DMS79 (cell line): ENCODE measurements at regions not wholly inside any gene's neighbourhood (a gene's known extent, or its start where the extent isn't known, plus 50 kb on each side); places are given as distances from the start of the nearest gene placed in this dataset.
A peak's percentile ranks its signal among the peaks of the same experiment; 100 is the strongest.

Source experiments
- DNase-seq: peaks from one replicate; lab custom pipeline; 2025; lab: John Stamatoyannopoulos, UW

- no peak for DNase-seq
Measured at GRCh38 chr20:7505835-7506221, 434.4 kb downstream of the HAO1 start.

- no peak for DNase-seq
Measured at GRCh38 chr20:7516621-7517111, 423.6 kb downstream of the HAO1 start.

- no peak for DNase-seq
Measured at GRCh38 chr20:7520361-7520760, 419.9 kb downstream of the HAO1 start.

DNA sequence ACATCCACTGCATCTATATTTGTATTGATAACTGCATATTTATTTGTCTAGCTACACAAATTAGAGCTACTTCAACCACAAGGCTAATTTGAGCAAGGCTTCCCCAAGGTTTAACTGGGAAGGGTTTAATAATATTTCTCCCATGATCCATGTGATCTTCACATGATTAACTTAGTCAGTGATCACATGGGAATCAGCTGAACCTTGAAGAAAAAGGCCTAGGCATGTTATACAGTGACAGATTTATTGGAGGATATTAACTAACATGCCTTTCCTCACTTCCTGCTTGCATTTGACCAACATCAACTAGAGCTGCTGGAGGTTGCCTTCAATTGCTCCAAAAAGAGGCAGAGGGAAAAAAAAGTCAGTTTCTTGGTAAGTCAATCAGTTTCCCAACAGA is 417.0 kb downstream of the HAO1 start:
- no peak for DNase-seq

DNA sequence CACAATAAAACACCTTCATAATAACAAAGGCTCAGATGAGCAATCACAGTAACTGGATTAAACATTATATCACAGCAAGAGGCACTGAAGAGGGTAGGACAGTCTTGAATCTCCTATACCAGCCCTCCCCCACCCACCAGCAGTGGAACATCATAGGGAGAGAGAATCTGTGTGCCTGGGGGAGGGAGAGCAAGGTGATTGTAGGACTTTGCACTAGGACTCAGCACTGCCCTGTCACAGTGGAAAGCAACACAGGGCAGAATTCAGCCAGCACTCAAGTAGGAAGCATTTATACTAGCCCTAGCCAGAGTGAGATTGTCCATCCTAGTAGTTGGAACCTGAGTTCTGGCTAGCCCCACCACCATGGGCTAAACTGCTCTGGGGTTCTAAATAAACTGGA is 400.2 kb downstream of the HAO1 start:
- DNase-seq = no peak

DNA sequence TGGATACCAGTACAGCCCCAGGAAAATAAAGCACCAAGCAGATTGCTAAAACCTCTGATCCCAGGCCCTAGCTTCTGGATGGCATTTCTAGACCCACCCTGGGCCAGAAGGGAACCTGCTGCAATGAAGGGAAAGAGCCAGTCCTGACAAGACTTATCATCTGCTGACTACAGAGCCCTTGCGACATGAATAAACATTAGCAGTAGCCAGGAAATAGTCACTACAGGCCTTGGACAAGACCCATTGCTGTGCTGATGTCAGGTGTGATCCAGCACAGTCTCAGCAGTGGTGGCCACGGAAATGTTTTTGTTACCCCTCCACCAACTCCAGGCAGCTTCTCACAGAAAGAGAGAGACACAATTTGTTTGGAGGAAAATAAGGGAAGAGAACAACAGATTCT is 399.3 kb downstream of the HAO1 start:
- no peak for DNase-seq

DNA sequence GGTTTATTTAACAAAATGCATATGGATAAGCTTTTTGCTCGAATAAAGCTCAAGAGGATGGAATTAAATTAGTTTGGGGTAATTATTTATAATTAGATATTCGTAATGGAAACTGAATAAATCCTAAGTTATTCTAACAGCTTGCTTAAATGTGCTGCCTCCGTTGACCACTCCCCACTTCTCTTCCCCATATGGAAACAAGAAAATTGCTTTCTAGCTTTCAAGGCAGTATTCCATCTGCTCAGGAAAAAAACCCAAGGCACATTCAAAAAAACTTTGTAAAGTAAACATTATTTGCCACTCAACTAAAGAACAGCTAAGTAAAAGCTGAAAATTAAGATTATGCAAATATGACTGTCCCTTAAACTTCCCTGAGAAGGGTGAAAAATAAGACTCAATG is 369.2 kb downstream of the HAO1 start:
- DNase-seq = no peak

DNA sequence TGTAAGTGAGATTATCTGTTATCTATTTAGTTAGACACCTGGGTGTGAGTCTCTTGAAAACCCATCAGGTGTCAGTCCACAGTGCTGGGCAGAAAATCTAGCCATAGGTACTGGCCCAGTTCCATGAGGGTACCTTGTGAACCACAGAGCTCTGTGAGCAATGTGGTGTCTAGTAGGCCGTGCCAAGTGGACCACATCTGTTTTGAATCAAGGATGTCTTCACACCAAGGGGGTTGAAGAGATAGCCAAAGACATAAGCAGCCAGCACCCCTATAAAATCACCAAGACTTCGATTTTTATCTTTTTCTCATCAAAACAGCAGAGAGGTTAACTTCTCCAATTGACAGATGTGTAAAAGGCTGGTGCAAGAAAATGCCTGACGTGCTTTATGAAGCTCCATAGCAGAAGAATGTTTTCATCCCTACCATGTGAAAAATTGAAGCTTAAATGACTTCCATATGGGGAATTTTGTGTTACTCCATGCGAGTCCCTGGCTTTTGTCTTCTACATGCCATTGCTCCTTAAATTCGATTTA is 368.7 kb downstream of the HAO1 start:
- no peak for DNase-seq

DNA sequence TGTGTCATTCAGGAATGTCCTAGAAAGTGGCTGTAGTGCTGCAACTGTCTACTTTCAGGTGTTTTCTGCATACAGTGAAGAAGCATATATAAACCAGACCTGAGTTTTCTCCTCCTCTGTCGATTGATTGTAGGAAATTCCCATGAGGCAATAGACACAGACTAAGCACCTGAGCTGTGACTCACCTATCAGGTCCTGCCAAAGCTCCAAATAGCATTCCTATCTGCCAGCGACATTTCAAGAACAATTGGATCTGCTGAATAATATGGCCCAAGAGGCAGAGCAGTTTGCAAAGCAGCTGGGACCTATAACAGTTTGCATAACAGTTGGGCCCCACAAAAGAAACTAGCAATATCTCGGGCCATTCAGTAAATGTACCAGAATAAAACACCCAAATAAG is 360.4 kb downstream of the HAO1 start:
- DNase-seq = no peak

- peak; percentile 4 for DNase-seq
Measured at GRCh38 chr20:7585126-7585679, 355.1 kb downstream of the HAO1 start.

DNA sequence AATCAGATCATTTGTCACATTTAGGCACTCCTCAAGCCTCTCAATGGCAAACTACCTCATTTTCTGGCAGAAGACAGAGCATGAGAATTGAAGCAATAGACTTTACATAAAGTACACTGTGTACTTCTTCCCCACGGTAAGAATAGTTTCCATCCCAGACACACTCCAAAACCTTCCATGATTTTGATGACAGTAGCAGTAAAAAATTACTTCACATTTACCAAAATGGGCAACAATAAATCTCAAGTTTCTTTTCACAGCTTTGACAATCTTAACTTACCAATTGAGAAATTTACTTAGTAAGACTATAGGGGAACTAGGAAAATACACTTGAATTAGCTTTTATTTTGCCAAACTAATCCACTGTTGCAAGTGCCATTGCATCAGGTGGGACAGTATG is 353.8 kb downstream of the HAO1 start:
- DNase-seq = no peak

DNA sequence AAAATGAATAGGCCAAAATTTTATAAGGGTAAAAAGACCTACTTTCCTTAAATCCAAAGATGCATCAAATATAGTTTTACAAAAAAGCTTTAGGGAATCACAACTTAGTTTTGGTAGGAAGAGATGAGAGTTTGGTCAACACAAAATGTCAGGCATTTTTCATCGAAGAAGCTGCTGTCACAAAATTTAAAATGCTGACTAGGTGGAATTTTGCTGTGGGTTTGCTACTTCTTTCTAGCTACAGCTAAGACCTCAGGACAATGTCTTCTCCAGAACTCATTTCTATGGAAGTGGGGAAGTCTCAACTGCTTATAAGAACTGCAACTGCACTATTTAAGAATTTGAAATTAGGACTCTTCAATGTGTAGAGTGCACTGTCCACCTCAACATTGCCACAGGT is 351.1 kb downstream of the HAO1 start:
- DNase-seq = no peak

DNA sequence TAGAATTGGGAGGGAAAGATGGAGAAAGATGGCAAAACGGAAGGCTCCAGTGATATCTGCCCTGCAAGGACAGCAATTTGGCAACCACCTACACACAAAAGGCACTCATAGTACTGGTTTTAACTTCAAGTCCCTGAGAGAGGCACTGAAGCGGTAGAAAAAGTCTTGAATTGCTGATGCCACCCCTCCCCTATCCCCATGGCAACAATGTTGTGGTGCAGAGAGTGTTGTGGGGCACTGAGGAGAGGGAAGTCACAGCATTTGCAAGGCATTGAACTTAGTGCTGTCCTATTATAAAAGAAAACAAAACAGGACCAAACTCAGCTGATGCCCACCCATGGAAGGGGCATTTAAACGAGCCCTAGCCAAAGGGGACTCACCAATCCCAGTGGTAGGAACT is 343.7 kb downstream of the HAO1 start:
- DNase-seq = peak; percentile 46

GRCh38 chr20:7601431-7601830 is 338.8 kb downstream of the HAO1 start:
- no peak for DNase-seq

DNA sequence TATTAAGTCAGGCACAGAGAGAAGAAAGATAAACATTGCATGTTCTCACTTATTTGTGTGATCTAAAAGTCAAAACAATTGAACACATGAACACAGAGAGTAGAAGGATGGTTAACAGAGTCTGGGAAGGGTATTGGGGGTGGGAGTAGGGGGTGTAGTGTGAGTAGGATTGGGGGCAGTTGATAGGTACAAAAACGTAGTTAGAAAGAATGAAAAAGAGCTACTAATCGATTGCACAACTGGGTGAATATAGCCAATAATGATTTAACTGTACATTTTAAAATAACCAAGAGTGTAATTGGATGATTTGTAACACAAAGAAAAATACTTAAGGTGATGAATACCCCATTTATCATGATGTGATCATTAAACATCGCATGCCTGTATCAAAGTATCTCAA is 333.3 kb downstream of the HAO1 start:
- no peak for DNase-seq

DNA sequence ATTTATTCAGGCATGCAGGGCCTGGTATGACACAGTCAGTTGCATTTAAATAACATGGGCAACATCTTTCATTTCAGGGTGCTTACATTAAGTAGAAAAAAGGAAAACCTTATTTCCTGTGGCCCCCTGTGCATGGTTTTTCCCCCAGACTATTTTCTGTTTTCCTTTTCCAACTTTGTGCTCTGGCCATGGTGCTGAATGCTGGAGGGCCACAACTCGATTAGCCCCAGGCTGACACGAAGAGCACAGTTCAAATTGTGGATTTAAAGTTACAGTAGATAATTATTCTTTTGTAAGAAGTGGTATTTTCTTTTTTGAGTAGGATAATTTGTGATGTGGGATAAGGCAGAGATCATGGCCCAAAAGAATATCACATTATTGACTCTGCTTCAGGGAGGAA is 332.0 kb downstream of the HAO1 start:
- DNase-seq = no peak

- no peak for DNase-seq
Measured at GRCh38 chr20:7609251-7609650, 331.0 kb downstream of the HAO1 start.

- no peak for DNase-seq
Measured at GRCh38 chr20:7610681-7611080, 329.6 kb downstream of the HAO1 start.

DNA sequence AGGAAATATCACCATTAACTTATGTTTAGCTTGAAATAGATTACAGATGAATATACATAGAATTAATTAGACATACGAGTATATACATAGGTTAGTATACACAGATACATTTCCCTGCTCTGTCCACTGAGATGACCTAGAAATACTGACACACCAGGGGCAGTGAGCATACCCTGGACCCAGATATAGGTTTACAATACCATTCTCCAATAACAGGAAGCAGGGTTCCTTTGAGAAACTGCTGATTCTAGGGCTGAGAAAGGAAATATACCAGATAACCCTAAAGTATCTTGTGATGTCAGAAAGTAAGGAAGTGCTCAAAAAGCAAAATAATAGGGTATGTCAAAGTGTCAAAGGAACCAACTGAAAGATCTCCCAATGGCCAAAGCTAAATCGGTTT is 322.5 kb downstream of the HAO1 start:
- DNase-seq = no peak

DNA sequence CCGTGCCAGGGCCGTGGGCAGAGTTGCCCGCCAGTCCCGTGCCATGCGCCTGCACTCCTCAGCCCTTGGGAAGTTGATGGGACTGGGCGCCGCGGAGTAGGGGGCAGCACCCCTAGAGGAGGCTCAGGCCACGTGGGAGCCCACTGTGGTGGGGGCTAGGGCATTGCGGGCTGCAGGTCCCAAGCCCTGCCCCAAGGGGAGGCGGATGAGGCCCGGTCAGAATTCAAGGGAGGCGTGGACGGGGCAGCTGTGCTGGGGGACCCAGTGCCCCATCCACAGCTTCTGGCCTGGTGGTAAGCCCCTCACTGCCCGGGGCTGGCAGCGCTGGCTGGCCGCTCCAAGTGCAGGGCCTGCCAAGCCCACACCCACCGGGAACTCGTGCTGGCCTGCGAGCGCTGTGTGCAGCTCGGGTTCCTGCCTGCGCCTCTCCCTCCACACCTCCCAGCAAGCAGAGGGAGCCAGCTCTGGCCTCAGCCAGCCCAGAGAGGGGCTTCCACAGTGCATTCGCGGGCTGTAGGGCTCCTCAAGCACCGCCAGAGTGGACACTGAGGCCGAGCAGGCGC is 317.8 kb downstream of the HAO1 start:
- DNase-seq = no peak

DNA sequence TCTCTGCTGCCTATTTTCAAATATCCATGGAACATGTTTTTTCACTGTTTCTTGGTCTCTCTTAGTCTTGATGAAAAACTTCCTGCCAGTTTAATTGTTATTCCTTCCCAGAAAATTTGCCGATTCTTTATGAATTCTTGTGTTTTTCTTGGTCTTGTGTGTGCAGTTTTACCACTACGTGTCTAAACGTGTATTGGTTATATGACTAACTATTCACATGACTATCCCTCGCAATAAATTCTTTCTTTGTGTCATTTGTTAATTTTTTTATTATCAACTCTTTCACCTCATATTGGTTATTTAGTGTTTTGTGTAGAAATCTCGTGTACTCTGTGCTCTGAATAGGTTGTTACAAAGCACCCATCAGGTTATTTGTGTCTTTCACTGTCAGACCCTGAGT is 315.4 kb downstream of the HAO1 start:
- no peak for DNase-seq

DNA sequence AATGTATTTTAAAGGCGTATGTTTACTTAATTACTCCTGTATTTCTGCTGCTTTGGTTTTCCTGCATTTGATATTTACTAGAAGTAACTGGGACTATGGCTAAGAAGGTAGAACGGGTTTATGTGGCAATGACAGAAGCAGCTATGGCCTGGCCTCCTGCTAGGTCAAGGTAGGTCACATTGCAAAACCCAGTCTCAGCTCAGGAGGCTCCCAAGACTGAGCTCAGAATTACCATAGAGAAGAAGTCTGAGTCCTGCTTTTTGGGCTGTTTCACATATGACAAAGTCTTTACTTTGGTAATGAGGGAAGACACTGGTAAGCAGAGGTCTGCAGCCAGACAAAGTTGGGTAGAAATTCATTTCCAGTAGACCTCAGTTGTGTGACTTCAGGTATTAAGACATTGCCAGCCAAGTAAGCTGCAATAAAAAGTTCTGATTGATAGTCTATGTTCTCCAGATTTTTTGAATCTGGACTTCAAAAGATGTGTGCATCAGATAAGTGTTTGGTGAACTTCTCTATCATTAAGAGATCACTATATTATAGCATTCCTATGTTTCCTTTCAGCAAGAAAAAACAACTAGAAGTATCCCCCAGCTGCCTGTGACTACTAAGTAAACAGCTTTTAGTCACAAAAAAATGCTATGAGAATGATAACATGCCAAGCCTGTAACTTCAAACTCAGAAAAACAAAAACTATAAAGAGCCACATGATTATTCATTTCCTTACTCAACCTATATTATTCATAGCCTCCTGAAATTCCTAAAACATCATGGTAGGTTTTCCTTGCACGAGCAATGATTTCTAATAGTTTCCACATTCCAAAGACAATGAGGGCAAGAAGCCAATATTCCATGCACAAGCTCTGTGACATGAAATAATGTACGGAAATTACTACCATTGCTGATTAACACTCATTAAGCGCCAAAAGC is 312.3 kb downstream of the HAO1 start:
- no peak for DNase-seq

- DNase-seq = no peak
Measured at GRCh38 chr20:7629880-7630279, 310.4 kb downstream of the HAO1 start.
